ENCODE measurements at regions not wholly inside any gene's neighbourhood (a gene's known extent, or its start where the extent isn't known, plus 50 kb on each side); places are given as distances from the start of the nearest gene placed in this dataset.

GRCh38 chr2:129726216-129726615, 253.2 kb upstream of the RAB6C start:
- FAIRE-seq (no peak), DNase-seq (ENCODE audit: low read depth, low spot score) (no peak)
- no peak overlapping the region for H3K4me2 ChIP-seq (ENCODE audit: control insufficient read depth, extremely low read depth, insufficient read depth, low read depth, low read length)
- H3K36me3 ChIP-seq (ENCODE audit: control insufficient read depth in 2 of 2, extremely low read depth in 1 of 2, insufficient read depth in 2 of 2, low read length in 2 of 2) = no peaks in the 10 kb centered on the region
- no peaks in the 10 kb centered on the region for H3K9me1 ChIP-seq (ENCODE audit: control insufficient read depth, extremely low read depth, insufficient read depth, low read length)
- H3K4me1 ChIP-seq (ENCODE audit: control insufficient read depth, extremely low read depth, insufficient read depth, low read length) = no peaks in the 10 kb centered on the region
- no peak overlapping the region for H3K4me3 ChIP-seq (ENCODE audit: control insufficient read depth in 2 of 3, extremely low read depth in 1 of 3, insufficient read depth in 2 of 3, low read depth in 1 of 3, low read length in 3 of 3)
- H3K27me3 ChIP-seq (ENCODE audit: control insufficient read depth, extremely low read depth, insufficient read depth, low read length) = peaks cover 6% of the 10 kb centered on the region
- no peaks in the 10 kb centered on the region for H3K9me3 ChIP-seq (ENCODE audit: control insufficient read depth, low read depth, low read length)
- no peaks in the 10 kb centered on the region for H4K20me1 ChIP-seq (ENCODE audit: control insufficient read depth, extremely low read depth, insufficient read depth, low read length)
- H3K27ac ChIP-seq (ENCODE audit: control insufficient read depth, insufficient read depth, low read length) = no peak overlapping the region
- no peak overlapping the region for H3K9ac ChIP-seq (ENCODE audit: control insufficient read depth, extremely low read depth, insufficient read depth, low read length)
- dilution Hi-C loops (cut with MboI; ENCODE audit: extremely low pct_ligation_motif_present, low sequenced_read_pairs) = no loop called here
- no peak for TF ChIP-seq EZH2 (IDR thresholded peaks at IDR 0.05; ENCODE audit: low read length)
- TF ChIP-seq CTCF (optimal IDR thresholded peaks at IDR 0.05 in 1 of 3, IDR thresholded peaks at IDR 0.05 in 1 of 3, conservative IDR thresholded peaks at IDR 0.05 in 1 of 3; ENCODE audit: extremely low read depth in 1 of 3, insufficient read depth in 2 of 3, low read length in 3 of 3) = no peak
- H2AFZ ChIP-seq (ENCODE audit: control insufficient read depth, low read length) = no peak overlapping the region
- H3K79me2 ChIP-seq (ENCODE audit: control insufficient read depth, insufficient read depth, low read length) = no peaks in the 10 kb centered on the region

GRCh38 chr2:129727286-129727685, 252.2 kb upstream of the RAB6C start:
- DNase-seq (ENCODE audit: low read depth, low spot score) (no peak), FAIRE-seq (no peak)
- Histone ChIP-seq H3K4me1 (ENCODE audit: control insufficient read depth, extremely low read depth, insufficient read depth, low read length) (no peaks in the 10 kb centered on the region), H2AFZ (ENCODE audit: control insufficient read depth, low read length) (no peak overlapping the region), H3K9ac (ENCODE audit: control insufficient read depth, extremely low read depth, insufficient read depth, low read length) (no peak overlapping the region), H3K36me3 (ENCODE audit: control insufficient read depth in 2 of 2, extremely low read depth in 1 of 2, insufficient read depth in 2 of 2, low read length in 2 of 2) (no peaks in the 10 kb centered on the region), H3K4me2 (ENCODE audit: control insufficient read depth, extremely low read depth, insufficient read depth, low read depth, low read length) (no peak overlapping the region), H3K4me3 (ENCODE audit: control insufficient read depth in 2 of 3, extremely low read depth in 1 of 3, insufficient read depth in 2 of 3, low read depth in 1 of 3, low read length in 3 of 3) (no peak overlapping the region), H3K27ac (ENCODE audit: control insufficient read depth, insufficient read depth, low read length) (no peak overlapping the region), H3K9me1 (ENCODE audit: control insufficient read depth, extremely low read depth, insufficient read depth, low read length) (no peaks in the 10 kb centered on the region), H3K79me2 (ENCODE audit: control insufficient read depth, insufficient read depth, low read length) (no peaks in the 10 kb centered on the region), H3K9me3 (ENCODE audit: control insufficient read depth, low read depth, low read length) (no peaks in the 10 kb centered on the region), H3K27me3 (ENCODE audit: control insufficient read depth, extremely low read depth, insufficient read depth, low read length) (peaks cover 4% of the 10 kb centered on the region), H4K20me1 (ENCODE audit: control insufficient read depth, extremely low read depth, insufficient read depth, low read length) (no peaks in the 10 kb centered on the region)
- dilution Hi-C loops (cut with MboI; ENCODE audit: extremely low pct_ligation_motif_present, low sequenced_read_pairs) = no loop called here
- TF ChIP-seq EZH2 (IDR thresholded peaks at IDR 0.05; ENCODE audit: low read length) = no peak
- no peak for TF ChIP-seq CTCF (optimal IDR thresholded peaks at IDR 0.05 in 1 of 3, IDR thresholded peaks at IDR 0.05 in 1 of 3, conservative IDR thresholded peaks at IDR 0.05 in 1 of 3; ENCODE audit: extremely low read depth in 1 of 3, insufficient read depth in 2 of 3, low read length in 3 of 3)
